ENCODE measurements at regions not wholly inside any gene's neighbourhood (a gene's known extent, or its start where the extent isn't known, plus 50 kb on each side); places are given as distances from the start of the nearest gene placed in this dataset.

- TF ChIP-seq, protein P1, sequence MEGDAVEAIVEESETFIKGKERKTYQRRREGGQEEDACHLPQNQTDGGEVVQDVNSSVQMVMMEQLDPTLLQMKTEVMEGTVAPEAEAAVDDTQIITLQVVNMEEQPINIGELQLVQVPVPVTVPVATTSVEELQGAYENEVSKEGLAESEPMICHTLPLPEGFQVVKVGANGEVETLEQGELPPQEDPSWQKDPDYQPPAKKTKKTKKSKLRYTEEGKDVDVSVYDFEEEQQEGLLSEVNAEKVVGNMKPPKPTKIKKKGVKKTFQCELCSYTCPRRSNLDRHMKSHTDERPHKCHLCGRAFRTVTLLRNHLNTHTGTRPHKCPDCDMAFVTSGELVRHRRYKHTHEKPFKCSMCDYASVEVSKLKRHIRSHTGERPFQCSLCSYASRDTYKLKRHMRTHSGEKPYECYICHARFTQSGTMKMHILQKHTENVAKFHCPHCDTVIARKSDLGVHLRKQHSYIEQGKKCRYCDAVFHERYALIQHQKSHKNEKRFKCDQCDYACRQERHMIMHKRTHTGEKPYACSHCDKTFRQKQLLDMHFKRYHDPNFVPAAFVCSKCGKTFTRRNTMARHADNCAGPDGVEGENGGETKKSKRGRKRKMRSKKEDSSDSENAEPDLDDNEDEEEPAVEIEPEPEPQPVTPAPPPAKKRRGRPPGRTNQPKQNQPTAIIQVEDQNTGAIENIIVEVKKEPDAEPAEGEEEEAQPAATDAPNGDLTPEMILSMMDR (conservative IDR thresholded peaks at IDR 0.05; ENCODE audit: low read depth, low read length): no peak
- no peak for TF ChIP-seq EZH2 (IDR thresholded peaks at IDR 0.05; ENCODE audit: low read length, unreplicated experiment)
- no peak for TF ChIP-seq EZH2phosphoT487 (IDR thresholded peaks at IDR 0.05; ENCODE audit: borderline replicate concordance, low read length)
Observed at GRCh38 chr16:52783616-52784015, 236.7 kb upstream of the TOX3 start.

Data from PC-3 (cell line).